Coronary artery (tissue), 2 donors: ENCODE measurements at regions not wholly inside any gene's neighbourhood (a gene's known extent, or its start where the extent isn't known, plus 50 kb on each side); places are given as distances from the start of the nearest gene placed in this dataset.

ENCODE experiments used
- DNase-seq: peaks from one replicate; pipeline ENCODE4 v3.0.0-alpha.2; 2017; ENCODE audit warnings: low spot score
- H3K27ac ChIP-seq, 2 donors: fragments of 200-600 bp; sonication (generic); one replicate each; pipeline ENCODE4 v1.5.1; 2016 to 2019
- H3K4me3 ChIP-seq: fragments of 200-600 bp; sonication (generic); 2 replicates; pipeline ENCODE4 v1.5.1; 2016; ENCODE audit warnings: mild to moderate bottlenecking, moderate library complexity
- CTCF ChIP-seq: fragments of 200-600 bp; sonication (generic); IDR thresholded peaks from one replicate; pipeline ENCODE4 v1.5.1; 2019; ENCODE audit warnings: antibody characterized with exemption

- no peak for TF ChIP-seq CTCF
- no peak overlapping the region for H3K4me3 ChIP-seq
- DNase-seq = no peak
- no peak overlapping the region for H3K27ac ChIP-seq
Observed at GRCh38 chr5:74083096-74083791, 457.2 kb downstream of the ARHGEF28 start.

- DNase-seq = no peak
- Histone ChIP-seq H3K27ac (no peak overlapping the region), H3K4me3 (no peak overlapping the region)
- TF ChIP-seq CTCF = no peak
Observed at GRCh38 chr5:74082512-74083055, 456.6 kb downstream of the ARHGEF28 start.

- no peak for DNase-seq
- Histone ChIP-seq H3K27ac (no peak overlapping the region), H3K4me3 (no peak overlapping the region)
- TF ChIP-seq CTCF = no peak
Observed at GRCh38 chr5:74081126-74081525, 455.1 kb downstream of the ARHGEF28 start.

- TF ChIP-seq CTCF = no peak
- H3K4me3 ChIP-seq = no peak overlapping the region
Observed at GRCh38 chr5:74079971-74080556, 454.1 kb downstream of the ARHGEF28 start.

GRCh38 chr5:74075501-74076484 lies 449.8 kb downstream of the ARHGEF28 start:
- TF ChIP-seq CTCF = no peak
- Histone ChIP-seq H3K4me3 (no peak overlapping the region), H3K27ac (no peak overlapping the region)
- no peak for DNase-seq

More at GRCh38 chr5:74079971-74080556, 454.1 kb downstream of the ARHGEF28 start:
- H3K27ac ChIP-seq = no peak overlapping the region
- DNase-seq = no peak

- no peak overlapping the region for H3K27ac ChIP-seq
- H3K4me3 ChIP-seq = no peak overlapping the region
- no peak for DNase-seq
- no peak for TF ChIP-seq CTCF
Observed at GRCh38 chr5:74074111-74074510, 448.1 kb downstream of the ARHGEF28 start.
